ENCODE measurements at regions not wholly inside any gene's neighbourhood (a gene's known extent, or its start where the extent isn't known, plus 50 kb on each side); places are given as distances from the start of the nearest gene placed in this dataset.

- no peak for TF ChIP-seq EZH2phosphoT487 (IDR thresholded peaks at IDR 0.05; ENCODE audit: low read length)
- TF ChIP-seq CTCF (IDR thresholded peaks at IDR 0.05; ENCODE audit: low read length): no peak
- TF ChIP-seq EZH2 (optimal IDR thresholded peaks at IDR 0.05; ENCODE audit: low read depth, low read length): no peak
Observed at GRCh38 chr2:64217198-64217869, 73.1 kb upstream of the PELI1 start.
